ENCODE measurements at regions not wholly inside any gene's neighbourhood (a gene's known extent, or its start where the extent isn't known, plus 50 kb on each side); places are given as distances from the start of the nearest gene placed in this dataset.

DNA sequence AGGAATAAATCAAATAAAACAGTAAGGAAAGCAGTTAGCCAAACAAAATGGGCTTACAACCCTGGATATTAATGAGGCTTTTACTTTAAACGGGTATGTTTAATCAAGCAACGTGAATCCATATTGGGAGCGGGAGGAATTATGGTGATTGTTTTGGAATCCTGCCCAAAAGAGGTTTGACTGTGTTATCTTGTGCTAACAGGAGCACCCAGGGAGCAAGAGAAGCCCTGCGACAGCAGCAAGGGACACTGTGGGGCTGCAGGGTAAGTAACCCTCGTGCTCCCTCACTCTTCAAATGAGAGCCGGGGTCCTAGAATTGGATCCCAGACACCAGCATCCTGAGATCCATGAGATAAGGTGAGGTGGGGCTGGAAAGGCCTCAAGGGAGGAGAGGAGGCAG, 72.6 kb upstream of the PGBD5 start:
- TF ChIP-seq, protein P1, sequence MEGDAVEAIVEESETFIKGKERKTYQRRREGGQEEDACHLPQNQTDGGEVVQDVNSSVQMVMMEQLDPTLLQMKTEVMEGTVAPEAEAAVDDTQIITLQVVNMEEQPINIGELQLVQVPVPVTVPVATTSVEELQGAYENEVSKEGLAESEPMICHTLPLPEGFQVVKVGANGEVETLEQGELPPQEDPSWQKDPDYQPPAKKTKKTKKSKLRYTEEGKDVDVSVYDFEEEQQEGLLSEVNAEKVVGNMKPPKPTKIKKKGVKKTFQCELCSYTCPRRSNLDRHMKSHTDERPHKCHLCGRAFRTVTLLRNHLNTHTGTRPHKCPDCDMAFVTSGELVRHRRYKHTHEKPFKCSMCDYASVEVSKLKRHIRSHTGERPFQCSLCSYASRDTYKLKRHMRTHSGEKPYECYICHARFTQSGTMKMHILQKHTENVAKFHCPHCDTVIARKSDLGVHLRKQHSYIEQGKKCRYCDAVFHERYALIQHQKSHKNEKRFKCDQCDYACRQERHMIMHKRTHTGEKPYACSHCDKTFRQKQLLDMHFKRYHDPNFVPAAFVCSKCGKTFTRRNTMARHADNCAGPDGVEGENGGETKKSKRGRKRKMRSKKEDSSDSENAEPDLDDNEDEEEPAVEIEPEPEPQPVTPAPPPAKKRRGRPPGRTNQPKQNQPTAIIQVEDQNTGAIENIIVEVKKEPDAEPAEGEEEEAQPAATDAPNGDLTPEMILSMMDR (conservative IDR thresholded peaks at IDR 0.05) = no peak
- TF ChIP-seq EZH2 (IDR thresholded peaks at IDR 0.05; ENCODE audit: low read depth) = no peak
